ENCODE measurements at regions not wholly inside any gene's neighbourhood (a gene's known extent, or its start where the extent isn't known, plus 50 kb on each side); places are given as distances from the start of the nearest gene placed in this dataset.

GRCh38 chr11:93049740-93050139 is 80.3 kb downstream of the MTNR1B start:
- H3K9me3 ChIP-seq (ENCODE audit: control insufficient read depth in 2 of 3, insufficient read depth in 1 of 3, low read length in 3 of 3) = no peaks in the 10 kb centered on the region
- TF ChIP-seq, protein P1, sequence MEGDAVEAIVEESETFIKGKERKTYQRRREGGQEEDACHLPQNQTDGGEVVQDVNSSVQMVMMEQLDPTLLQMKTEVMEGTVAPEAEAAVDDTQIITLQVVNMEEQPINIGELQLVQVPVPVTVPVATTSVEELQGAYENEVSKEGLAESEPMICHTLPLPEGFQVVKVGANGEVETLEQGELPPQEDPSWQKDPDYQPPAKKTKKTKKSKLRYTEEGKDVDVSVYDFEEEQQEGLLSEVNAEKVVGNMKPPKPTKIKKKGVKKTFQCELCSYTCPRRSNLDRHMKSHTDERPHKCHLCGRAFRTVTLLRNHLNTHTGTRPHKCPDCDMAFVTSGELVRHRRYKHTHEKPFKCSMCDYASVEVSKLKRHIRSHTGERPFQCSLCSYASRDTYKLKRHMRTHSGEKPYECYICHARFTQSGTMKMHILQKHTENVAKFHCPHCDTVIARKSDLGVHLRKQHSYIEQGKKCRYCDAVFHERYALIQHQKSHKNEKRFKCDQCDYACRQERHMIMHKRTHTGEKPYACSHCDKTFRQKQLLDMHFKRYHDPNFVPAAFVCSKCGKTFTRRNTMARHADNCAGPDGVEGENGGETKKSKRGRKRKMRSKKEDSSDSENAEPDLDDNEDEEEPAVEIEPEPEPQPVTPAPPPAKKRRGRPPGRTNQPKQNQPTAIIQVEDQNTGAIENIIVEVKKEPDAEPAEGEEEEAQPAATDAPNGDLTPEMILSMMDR (IDR thresholded peaks at IDR 0.05; ENCODE audit: borderline replicate concordance, extremely low read depth, insufficient read depth) = no peak
- H3K4me1 ChIP-seq (ENCODE audit: control insufficient read depth in 2 of 3, insufficient read depth in 2 of 3, low read depth in 1 of 3, low read length in 3 of 3) = no peaks in the 10 kb centered on the region
- H3K36me3 ChIP-seq (ENCODE audit: control insufficient read depth in 2 of 3, insufficient read depth in 3 of 3, low read length in 3 of 3) = no peaks in the 10 kb centered on the region
- FAIRE-seq (no peak), DNase-seq (no peak)
- no peak overlapping the region for H3K4me3 ChIP-seq (ENCODE audit: low read length in 3 of 3)
- H3K9ac ChIP-seq (ENCODE audit: low read length in 3 of 3) = no peak overlapping the region
- H3K27me3 ChIP-seq (ENCODE audit: control insufficient read depth, insufficient read depth, low read length) = no peaks in the 10 kb centered on the region
- intact Hi-C loops (cut with DNase I) = no loop called here
- H3K27ac ChIP-seq (ENCODE audit: low read depth in 2 of 2, low read length in 2 of 2) = no peak overlapping the region

GRCh38 chr11:93051186-93051585 is 81.7 kb downstream of the MTNR1B start:
- no peak for DNase-seq
- TF ChIP-seq, protein P1 (IDR thresholded peaks at IDR 0.05; ENCODE audit: borderline replicate concordance, extremely low read depth, insufficient read depth) = no peak
- Histone ChIP-seq H3K9ac (ENCODE audit: low read length in 3 of 3) (no peak overlapping the region), H3K4me1 (ENCODE audit: control insufficient read depth in 2 of 3, insufficient read depth in 2 of 3, low read depth in 1 of 3, low read length in 3 of 3) (no peaks in the 10 kb centered on the region), H3K27me3 (ENCODE audit: control insufficient read depth, insufficient read depth, low read length) (no peaks in the 10 kb centered on the region), H3K9me3 (ENCODE audit: control insufficient read depth in 2 of 3, insufficient read depth in 1 of 3, low read length in 3 of 3) (no peaks in the 10 kb centered on the region), H3K27ac (ENCODE audit: low read depth in 2 of 2, low read length in 2 of 2) (no peak overlapping the region), H3K36me3 (ENCODE audit: control insufficient read depth in 2 of 3, insufficient read depth in 3 of 3, low read length in 3 of 3) (no peaks in the 10 kb centered on the region), H3K4me3 (ENCODE audit: low read length in 3 of 3) (no peak overlapping the region)
- intact Hi-C loops (cut with DNase I) = no loop called here
- no peak for FAIRE-seq

GRCh38 chr11:93053864-93054263 is 84.4 kb downstream of the MTNR1B start:
- no peaks in the 10 kb centered on the region for H3K27me3 ChIP-seq (ENCODE audit: control insufficient read depth, insufficient read depth, low read length)
- H3K9me3 ChIP-seq (ENCODE audit: control insufficient read depth in 2 of 3, insufficient read depth in 1 of 3, low read length in 3 of 3) = no peaks in the 10 kb centered on the region
- no peaks in the 10 kb centered on the region for H3K36me3 ChIP-seq (ENCODE audit: control insufficient read depth in 2 of 3, insufficient read depth in 3 of 3, low read length in 3 of 3)
- no peaks in the 10 kb centered on the region for H3K4me1 ChIP-seq (ENCODE audit: control insufficient read depth in 2 of 3, insufficient read depth in 2 of 3, low read depth in 1 of 3, low read length in 3 of 3)
- TF ChIP-seq, protein P1 (IDR thresholded peaks at IDR 0.05; ENCODE audit: borderline replicate concordance, extremely low read depth, insufficient read depth) = no peak
- H3K4me3 ChIP-seq (ENCODE audit: low read length in 3 of 3) = no peak overlapping the region
- no peak overlapping the region for H3K27ac ChIP-seq (ENCODE audit: low read depth in 2 of 2, low read length in 2 of 2)
- intact Hi-C loops (cut with DNase I) = no loop called here
- no peak overlapping the region for H3K9ac ChIP-seq (ENCODE audit: low read length in 3 of 3)
- no peak for FAIRE-seq
- DNase-seq = no peak

GRCh38 chr11:93054279-93054678 is 84.8 kb downstream of the MTNR1B start:
- intact Hi-C loops (cut with DNase I) = no loop called here
- Histone ChIP-seq H3K4me1 (ENCODE audit: control insufficient read depth in 2 of 3, insufficient read depth in 2 of 3, low read depth in 1 of 3, low read length in 3 of 3) (no peaks in the 10 kb centered on the region), H3K36me3 (ENCODE audit: control insufficient read depth in 2 of 3, insufficient read depth in 3 of 3, low read length in 3 of 3) (no peaks in the 10 kb centered on the region), H3K27ac (ENCODE audit: low read depth in 2 of 2, low read length in 2 of 2) (no peak overlapping the region), H3K27me3 (ENCODE audit: control insufficient read depth, insufficient read depth, low read length) (no peaks in the 10 kb centered on the region), H3K4me3 (ENCODE audit: low read length in 3 of 3) (no peak overlapping the region), H3K9ac (ENCODE audit: low read length in 3 of 3) (no peak overlapping the region), H3K9me3 (ENCODE audit: control insufficient read depth in 2 of 3, insufficient read depth in 1 of 3, low read length in 3 of 3) (no peaks in the 10 kb centered on the region)
- DNase-seq (no peak), FAIRE-seq (no peak)
- TF ChIP-seq, protein P1 (IDR thresholded peaks at IDR 0.05; ENCODE audit: borderline replicate concordance, extremely low read depth, insufficient read depth) = no peak
